ENCODE measurements at regions not wholly inside any gene's neighbourhood (a gene's known extent, or its start where the extent isn't known, plus 50 kb on each side); places are given as distances from the start of the nearest gene placed in this dataset.

- TF ChIP-seq SOX15 (CRISPR knock-in tag; IDR thresholded peaks at IDR 0.05) = no peak
- peak; percentile 99 for TF ChIP-seq ETV6 (CRISPR knock-in tag; IDR thresholded peaks at IDR 0.05)
- TF ChIP-seq ZNF512 (CRISPR knock-in tag; IDR thresholded peaks at IDR 0.05; ENCODE audit: borderline replicate concordance) = no peak
- no peak; the same call in 1 of the 2 replicates for TF ChIP-seq ZBTB43 (CRISPR knock-in tag; IDR thresholded peaks at IDR 0.05)
- TF ChIP-seq IRF1 (CRISPR knock-in tag; IDR thresholded peaks at IDR 0.05) = 0 out of 2 replicates have a peak, but pooled peaks have one; percentile 20
- no peak for TF ChIP-seq NFE2L1 (CRISPR knock-in tag; IDR thresholded peaks at IDR 0.05)
- no peak for TF ChIP-seq E2F4 (CRISPR knock-in tag; IDR thresholded peaks at IDR 0.05; ENCODE audit: borderline replicate concordance, low read depth)
- TF ChIP-seq ZNF671 (CRISPR knock-in tag; IDR thresholded peaks at IDR 0.05) = no peak
- peak; percentile 46; the same call in 1 of the 2 replicates for TF ChIP-seq SMAD3 (CRISPR knock-in tag; IDR thresholded peaks at IDR 0.05; ENCODE audit: borderline replicate concordance)
- TF ChIP-seq FOXK1 (CRISPR knock-in tag; IDR thresholded peaks at IDR 0.05) = no peak
- 0 out of 2 replicates have a peak, but pooled peaks have one; percentile 34 for TF ChIP-seq CREM (CRISPR knock-in tag; IDR thresholded peaks at IDR 0.05)
- TF ChIP-seq ZNF423 (CRISPR knock-in tag; IDR thresholded peaks at IDR 0.05) = peak; percentile 28
- TF ChIP-seq FOXJ3 (CRISPR knock-in tag; IDR thresholded peaks at IDR 0.05; ENCODE audit: borderline replicate concordance) = no peak
- no peak for TF ChIP-seq CDX4 (CRISPR knock-in tag; IDR thresholded peaks at IDR 0.05; ENCODE audit: borderline replicate concordance)
Measured at GRCh38 chr17:72030067-72030899, 90.5 kb upstream of the SOX9 start (continued).

GRCh38 chr17:72031219-72031884 lies 89.5 kb upstream of the SOX9 start:
- Mint-ChIP-seq H3K9me3 (peaks cover 6% of the 10 kb centered on the region), H3K36me3 (no peaks in the 10 kb centered on the region), H3K27ac (no peak overlapping the region), H3K4me1 (peaks cover 59% of the 10 kb centered on the region), H3K4me3 (peak overlapping the region; percentile 66), H3K27me3 (ENCODE audit: low read depth) (peaks cover 9% of the 10 kb centered on the region; the same call in 1 of the 2 replicates)
- ChIA-PET POLR2A (interaction anchor here (0.6 to 1.0 kb wide), 2 partner anchors 13 to 702 kb away, joined by 3 read pairs; no protein-coding TSS in a partner anchor), CTCF (interaction anchor here (0.7 to 2.0 kb wide), 9 partner anchors 18 to 508 kb away, joined by 3 to 7 read pairs (median 4); partner anchors contain the start of gene SOX9)
- no peak for ATAC-seq
- DNase-seq (ENCODE audit: low spot score) = no peak
- TF ChIP-seq CREB1 (CRISPR knock-in tag; IDR thresholded peaks at IDR 0.05) (no peak), TP53 (CRISPR knock-in tag; IDR thresholded peaks at IDR 0.05) (no peak), PRRX2 (CRISPR knock-in tag; IDR thresholded peaks at IDR 0.05) (no peak), ZNF396 (CRISPR knock-in tag; IDR thresholded peaks at IDR 0.05; ENCODE audit: borderline replicate concordance) (no peak), CDX4 (CRISPR knock-in tag; IDR thresholded peaks at IDR 0.05; ENCODE audit: borderline replicate concordance) (no peak), ZNF138 (CRISPR knock-in tag; conservative IDR thresholded peaks at IDR 0.05) (no peak), ZMAT4 (CRISPR knock-in tag; IDR thresholded peaks at IDR 0.05) (no peak), USF1 (CRISPR knock-in tag; IDR thresholded peaks at IDR 0.05) (no peak), MYBL2 (CRISPR knock-in tag; IDR thresholded peaks at IDR 0.05) (no peak), NFYB (CRISPR knock-in tag; conservative IDR thresholded peaks at IDR 0.05; ENCODE audit: low read depth) (no peak), SOX15 (CRISPR knock-in tag; IDR thresholded peaks at IDR 0.05) (no peak), EMX1 (CRISPR knock-in tag; IDR thresholded peaks at IDR 0.05) (no peak), TEAD1 (CRISPR knock-in tag; IDR thresholded peaks at IDR 0.05) (no peak), ELF4 (CRISPR knock-in tag; IDR thresholded peaks at IDR 0.05; ENCODE audit: low read depth) (no peak), CBFB (CRISPR knock-in tag; IDR thresholded peaks at IDR 0.05; ENCODE audit: low read depth) (no peak), FOXJ3 (CRISPR knock-in tag; IDR thresholded peaks at IDR 0.05; ENCODE audit: borderline replicate concordance) (no peak)
